ENCODE measurements at regions not wholly inside any gene's neighbourhood (a gene's known extent, or its start where the extent isn't known, plus 50 kb on each side); places are given as distances from the start of the nearest gene placed in this dataset.

DNA sequence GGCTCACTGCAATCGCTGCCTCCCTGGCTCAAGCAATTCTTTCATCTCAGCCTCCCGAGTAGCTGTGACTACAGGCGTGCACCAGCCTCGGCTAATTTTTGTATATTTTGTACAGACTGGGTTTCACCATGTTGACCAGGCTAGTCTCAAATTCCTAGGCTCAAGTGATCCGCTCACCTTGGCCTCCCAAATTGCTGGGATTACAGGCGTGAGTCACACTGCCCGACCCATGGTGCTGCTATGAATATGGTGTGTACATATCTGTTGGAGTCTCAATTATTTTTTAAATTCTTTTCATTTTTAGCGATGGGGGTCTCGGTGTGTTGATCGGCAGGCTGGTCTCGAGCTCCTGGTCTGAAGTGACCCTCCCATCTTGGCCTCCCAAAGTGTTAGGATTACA, 78.0 kb upstream of the PRKX start:
- TF ChIP-seq, protein P1, sequence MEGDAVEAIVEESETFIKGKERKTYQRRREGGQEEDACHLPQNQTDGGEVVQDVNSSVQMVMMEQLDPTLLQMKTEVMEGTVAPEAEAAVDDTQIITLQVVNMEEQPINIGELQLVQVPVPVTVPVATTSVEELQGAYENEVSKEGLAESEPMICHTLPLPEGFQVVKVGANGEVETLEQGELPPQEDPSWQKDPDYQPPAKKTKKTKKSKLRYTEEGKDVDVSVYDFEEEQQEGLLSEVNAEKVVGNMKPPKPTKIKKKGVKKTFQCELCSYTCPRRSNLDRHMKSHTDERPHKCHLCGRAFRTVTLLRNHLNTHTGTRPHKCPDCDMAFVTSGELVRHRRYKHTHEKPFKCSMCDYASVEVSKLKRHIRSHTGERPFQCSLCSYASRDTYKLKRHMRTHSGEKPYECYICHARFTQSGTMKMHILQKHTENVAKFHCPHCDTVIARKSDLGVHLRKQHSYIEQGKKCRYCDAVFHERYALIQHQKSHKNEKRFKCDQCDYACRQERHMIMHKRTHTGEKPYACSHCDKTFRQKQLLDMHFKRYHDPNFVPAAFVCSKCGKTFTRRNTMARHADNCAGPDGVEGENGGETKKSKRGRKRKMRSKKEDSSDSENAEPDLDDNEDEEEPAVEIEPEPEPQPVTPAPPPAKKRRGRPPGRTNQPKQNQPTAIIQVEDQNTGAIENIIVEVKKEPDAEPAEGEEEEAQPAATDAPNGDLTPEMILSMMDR (conservative IDR thresholded peaks at IDR 0.05; ENCODE audit: low read depth, low read length), result no peak
- no peak for TF ChIP-seq EZH2phosphoT487 (IDR thresholded peaks at IDR 0.05; ENCODE audit: borderline replicate concordance, low read length)
